ENCODE measurements at regions not wholly inside any gene's neighbourhood (a gene's known extent, or its start where the extent isn't known, plus 50 kb on each side); places are given as distances from the start of the nearest gene placed in this dataset.

DNA sequence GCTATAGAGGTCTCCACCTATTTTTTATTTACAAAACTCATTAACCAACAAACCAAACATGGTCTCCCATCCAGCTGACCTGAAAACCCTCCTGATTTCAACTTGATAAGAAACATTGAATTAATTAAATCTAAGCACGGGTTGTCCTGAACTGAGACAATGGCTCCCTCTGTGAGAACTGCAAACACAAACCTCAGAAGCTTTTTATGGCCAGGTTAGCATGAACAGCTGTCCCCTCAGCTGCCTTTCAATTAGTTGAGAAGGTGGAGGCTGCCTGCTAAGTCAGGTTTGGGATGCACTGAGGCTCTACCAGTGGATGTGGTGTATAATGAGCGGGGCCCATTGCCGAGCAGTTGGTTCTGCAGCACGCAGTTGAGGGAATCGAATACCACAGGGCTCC is 258.5 kb upstream of the DDX18 start:
- CTCF ChIA-PET = no interaction called here
- Histone ChIP-seq H3K27me3 (ENCODE audit: control insufficient read depth in 2 of 2, insufficient read depth in 2 of 2, low read length in 2 of 2) (no peaks in the 10 kb centered on the region), H3K79me2 (ENCODE audit: control insufficient read depth, insufficient read depth, low read length) (no peaks in the 10 kb centered on the region), H3K36me3 (ENCODE audit: control insufficient read depth in 2 of 2, extremely low read depth in 1 of 2, insufficient read depth in 2 of 2, low read length in 2 of 2) (no peaks in the 10 kb centered on the region), H3K27ac (ENCODE audit: insufficient read depth, low read depth, low read length) (no peak overlapping the region), H3K9me3 (replicated peaks; ENCODE audit: control insufficient read depth, insufficient read depth, low read length) (no peaks in the 10 kb centered on the region), H3K9me1 (replicated peaks; ENCODE audit: control insufficient read depth, extremely low read depth, insufficient read depth, low read length) (no peaks in the 10 kb centered on the region), H3K4me3 (replicated peaks in 1 of 3; ENCODE audit: insufficient read depth in 1 of 3, low read depth in 1 of 3, low read length in 3 of 3) (no peak overlapping the region), H3K4me2 (ENCODE audit: insufficient read depth, low read length) (no peak overlapping the region), H2AFZ (ENCODE audit: low read depth, low read length) (no peak overlapping the region), H3K4me1 (ENCODE audit: control insufficient read depth, extremely low read depth, insufficient read depth, low read length) (no peaks in the 10 kb centered on the region), H3K9ac (replicated peaks; ENCODE audit: extremely low read depth, insufficient read depth, low read length) (no peak overlapping the region), H4K20me1 (replicated peaks; ENCODE audit: control insufficient read depth, extremely low read depth, insufficient read depth, low read length) (no peaks in the 10 kb centered on the region)
- TF ChIP-seq POLR2AphosphoS5 (IDR thresholded peaks at IDR 0.05; ENCODE audit: insufficient read depth, low read depth, low read length) (no peak), GATA2 (IDR thresholded peaks at IDR 0.05; ENCODE audit: insufficient read depth, insufficient read length, low read depth, low read length) (no peak), JUN (IDR thresholded peaks at IDR 0.05; ENCODE audit: borderline replicate concordance, insufficient read depth, insufficient read length, low read depth) (no peak), EZH2 (IDR thresholded peaks at IDR 0.05; ENCODE audit: borderline replicate concordance, low read depth, low read length, severe bottlenecking) (no peak), MYC (IDR thresholded peaks at IDR 0.05; ENCODE audit: low read depth, low read length) (no peak), POLR2A (IDR thresholded peaks at IDR 0.05; ENCODE audit: low read depth, low read length) (no peak), FOS (IDR thresholded peaks at IDR 0.05; ENCODE audit: borderline replicate concordance, insufficient read depth, low read length) (no peak)
- TF ChIP-seq, protein P1, sequence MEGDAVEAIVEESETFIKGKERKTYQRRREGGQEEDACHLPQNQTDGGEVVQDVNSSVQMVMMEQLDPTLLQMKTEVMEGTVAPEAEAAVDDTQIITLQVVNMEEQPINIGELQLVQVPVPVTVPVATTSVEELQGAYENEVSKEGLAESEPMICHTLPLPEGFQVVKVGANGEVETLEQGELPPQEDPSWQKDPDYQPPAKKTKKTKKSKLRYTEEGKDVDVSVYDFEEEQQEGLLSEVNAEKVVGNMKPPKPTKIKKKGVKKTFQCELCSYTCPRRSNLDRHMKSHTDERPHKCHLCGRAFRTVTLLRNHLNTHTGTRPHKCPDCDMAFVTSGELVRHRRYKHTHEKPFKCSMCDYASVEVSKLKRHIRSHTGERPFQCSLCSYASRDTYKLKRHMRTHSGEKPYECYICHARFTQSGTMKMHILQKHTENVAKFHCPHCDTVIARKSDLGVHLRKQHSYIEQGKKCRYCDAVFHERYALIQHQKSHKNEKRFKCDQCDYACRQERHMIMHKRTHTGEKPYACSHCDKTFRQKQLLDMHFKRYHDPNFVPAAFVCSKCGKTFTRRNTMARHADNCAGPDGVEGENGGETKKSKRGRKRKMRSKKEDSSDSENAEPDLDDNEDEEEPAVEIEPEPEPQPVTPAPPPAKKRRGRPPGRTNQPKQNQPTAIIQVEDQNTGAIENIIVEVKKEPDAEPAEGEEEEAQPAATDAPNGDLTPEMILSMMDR (IDR thresholded peaks at IDR 0.05; ENCODE audit: extremely low read depth in 1 of 2, insufficient read depth in 1 of 2, low read depth in 1 of 2, low read length in 2 of 2) = no peak
- TF ChIP-seq, protein P2, sequence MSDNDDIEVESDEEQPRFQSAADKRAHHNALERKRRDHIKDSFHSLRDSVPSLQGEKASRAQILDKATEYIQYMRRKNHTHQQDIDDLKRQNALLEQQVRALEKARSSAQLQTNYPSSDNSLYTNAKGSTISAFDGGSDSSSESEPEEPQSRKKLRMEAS (IDR thresholded peaks at IDR 0.05; ENCODE audit: insufficient read depth, insufficient read length) = no peak
- FAIRE-seq (no peak), DNase-seq (ENCODE audit: low read depth, low spot score) (no peak)
- POLR2A ChIA-PET = no interaction called here
- BruUV-seq (replicated peaks) = no TSS peak
- intact Hi-C loops (cut with micrococcal nuclease) = no loop called here
- dilution Hi-C loops (cut with MboI; ENCODE audit: extremely low pct_ligation_motif_present, low sequenced_read_pairs) = no loop called here
